Neutrophil (primary cell): ENCODE measurements at regions not wholly inside any gene's neighbourhood (a gene's known extent, or its start where the extent isn't known, plus 50 kb on each side); places are given as distances from the start of the nearest gene placed in this dataset.
"Not testable (repeated sequence)": the region's sequence is repeated elsewhere in the genome, so short reads cannot be mapped to it uniquely, and the experiment has no call there.

Experiments
- H3K27ac ChIP-seq: fragments of 200-600 bp; sonication (generic); 2 replicates; pipeline ENCODE4 v1.5.1; 2016; ENCODE audit warnings: mild to moderate bottlenecking, moderate library complexity
- H3K27me3 ChIP-seq: fragments of 200-600 bp; sonication (generic); 2 replicates; pipeline ENCODE4 v1.6.0; 2016; ENCODE audit warnings: mild to moderate bottlenecking
- H3K36me3 ChIP-seq: fragments of 200-600 bp; sonication (generic); 2 replicates; pipeline ENCODE4 v1.5.1; 2017
- H3K4me1 ChIP-seq, 2 experiments: fragments of 200-600 bp in 1 of 2; sonication (generic) in 1 of 2; 1 replicate in 1 of 2; 2 replicates in 1 of 2; pipeline versions ENCODE4 v1.5.1 to v1.6.1; 2013 to 2016; ENCODE audit warnings: low read depth in 1 of 2, low read length in 1 of 2, mild to moderate bottlenecking in 1 of 2, moderate library complexity in 1 of 2; ENCODE audit not compliant: control insufficient read depth in 1 of 2, insufficient read depth in 1 of 2
- H3K4me3 ChIP-seq, 2 experiments: fragments of 200-600 bp in 1 of 2; sonication (generic) in 1 of 2; 1 replicate in 1 of 2; 2 replicates in 1 of 2; pipeline ENCODE4 v1.5.1; 2013 to 2016; ENCODE audit warnings: low read depth in 1 of 2, low read length in 1 of 2, mild to moderate bottlenecking in 1 of 2, moderate library complexity in 1 of 2
- H3K9me3 ChIP-seq: fragments of 200-600 bp; sonication (generic); 2 replicates; pipeline ENCODE4 v1.5.1; 2016
- TF ChIP-seq, protein P1 (sequence below): fragments of 200-600 bp; sonication (generic); IDR thresholded peaks from 2 replicates; pipeline ENCODE4 v1.5.1; 2016; ENCODE audit warnings: antibody characterized with exemption

DNA sequence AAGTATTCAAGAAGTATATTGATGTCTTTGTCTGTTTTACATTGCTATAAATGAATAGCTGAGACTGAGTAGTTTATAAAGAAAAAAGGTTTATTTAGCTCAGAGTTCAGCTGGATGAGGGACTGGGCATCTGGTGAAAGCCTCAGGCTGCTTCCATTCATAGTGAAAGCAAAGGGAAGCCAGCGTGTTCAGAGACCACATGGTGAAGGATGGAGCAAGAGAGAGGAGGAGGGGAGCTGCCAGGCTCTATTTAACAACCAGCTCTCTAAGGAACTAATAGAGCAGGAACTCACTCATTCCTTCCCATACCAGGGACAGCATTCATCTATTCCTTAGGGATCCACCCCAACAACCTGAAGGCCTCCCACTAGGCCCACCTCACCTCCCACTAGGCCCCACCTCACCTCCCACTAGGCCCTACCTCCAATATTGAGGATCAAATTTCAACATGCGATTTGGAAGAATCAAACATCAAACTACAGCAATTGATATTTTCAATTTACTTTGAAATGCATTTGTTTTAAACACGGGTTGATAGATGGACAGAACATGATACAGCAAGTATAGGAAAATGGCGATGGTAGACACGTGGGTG is 167.5 kb upstream of the HES1 start:
- Histone ChIP-seq H3K4me3 (no peak overlapping the region), H3K27ac (no peak overlapping the region), H3K36me3 (no peaks in the 10 kb centered on the region), H3K9me3 (no peaks in the 10 kb centered on the region), H3K27me3 (peaks cover 88% of the 10 kb centered on the region), H3K4me1 (no peaks in the 10 kb centered on the region)
- TF ChIP-seq, protein P1, sequence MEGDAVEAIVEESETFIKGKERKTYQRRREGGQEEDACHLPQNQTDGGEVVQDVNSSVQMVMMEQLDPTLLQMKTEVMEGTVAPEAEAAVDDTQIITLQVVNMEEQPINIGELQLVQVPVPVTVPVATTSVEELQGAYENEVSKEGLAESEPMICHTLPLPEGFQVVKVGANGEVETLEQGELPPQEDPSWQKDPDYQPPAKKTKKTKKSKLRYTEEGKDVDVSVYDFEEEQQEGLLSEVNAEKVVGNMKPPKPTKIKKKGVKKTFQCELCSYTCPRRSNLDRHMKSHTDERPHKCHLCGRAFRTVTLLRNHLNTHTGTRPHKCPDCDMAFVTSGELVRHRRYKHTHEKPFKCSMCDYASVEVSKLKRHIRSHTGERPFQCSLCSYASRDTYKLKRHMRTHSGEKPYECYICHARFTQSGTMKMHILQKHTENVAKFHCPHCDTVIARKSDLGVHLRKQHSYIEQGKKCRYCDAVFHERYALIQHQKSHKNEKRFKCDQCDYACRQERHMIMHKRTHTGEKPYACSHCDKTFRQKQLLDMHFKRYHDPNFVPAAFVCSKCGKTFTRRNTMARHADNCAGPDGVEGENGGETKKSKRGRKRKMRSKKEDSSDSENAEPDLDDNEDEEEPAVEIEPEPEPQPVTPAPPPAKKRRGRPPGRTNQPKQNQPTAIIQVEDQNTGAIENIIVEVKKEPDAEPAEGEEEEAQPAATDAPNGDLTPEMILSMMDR = no peak

DNA sequence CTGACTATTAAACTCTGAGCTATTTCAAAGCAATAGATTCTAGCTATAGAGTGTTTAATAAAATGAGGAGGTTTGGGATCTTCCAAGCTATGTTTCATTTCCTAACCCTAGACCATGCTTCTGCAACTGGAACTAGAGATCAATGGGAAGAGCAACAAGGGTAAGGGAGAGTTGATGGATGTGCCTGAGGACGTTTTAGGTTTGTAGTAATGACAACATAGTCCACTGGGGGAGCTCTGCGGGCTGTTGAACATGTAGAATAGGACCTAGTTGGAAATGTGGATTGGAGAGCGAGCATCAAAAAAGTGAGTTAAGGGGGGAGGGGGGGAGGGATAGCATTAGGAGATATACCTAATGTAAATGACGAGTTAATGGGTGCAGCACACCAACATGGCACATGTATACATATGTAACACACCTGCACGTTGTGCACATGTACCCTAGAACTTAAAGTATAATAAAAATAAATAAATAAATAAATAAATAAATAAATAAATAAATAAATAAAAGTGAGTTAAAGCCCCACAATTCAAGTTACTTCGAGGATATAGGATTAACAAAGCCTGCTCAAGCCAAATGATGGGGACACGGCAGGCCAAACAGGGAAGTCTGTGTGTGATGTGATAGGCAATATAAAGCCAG is 165.7 kb upstream of the HES1 start:
- not testable (repeated sequence) for H3K27ac ChIP-seq, H3K36me3 ChIP-seq, H3K4me1 ChIP-seq, H3K9me3 ChIP-seq, H3K4me3 ChIP-seq
- peaks cover 88% of the 10 kb centered on the region for H3K27me3 ChIP-seq

DNA sequence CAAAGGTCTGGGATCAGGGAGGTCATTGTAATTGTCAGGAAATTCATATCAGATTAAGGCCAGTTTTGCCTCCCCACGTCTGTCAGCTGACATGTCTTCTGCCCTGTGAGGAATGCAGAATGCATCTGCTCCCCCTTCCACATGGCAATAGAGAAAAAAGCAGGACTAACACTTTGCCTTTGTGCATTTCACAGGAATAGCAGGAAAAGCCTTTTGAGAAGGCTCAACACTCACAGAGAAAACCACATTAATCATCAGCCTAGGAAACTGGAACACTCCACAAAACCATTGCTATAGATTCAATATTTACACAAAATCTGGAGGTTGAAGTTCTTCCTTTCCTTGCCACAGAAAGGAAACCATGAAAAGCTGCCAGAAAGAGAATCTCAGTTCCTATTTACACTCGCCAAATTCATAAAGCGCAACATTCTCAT is 165.2 kb upstream of the HES1 start:
- TF ChIP-seq, protein P1 = no peak
- Histone ChIP-seq H3K27ac (no peak overlapping the region), H3K36me3 (no peaks in the 10 kb centered on the region), H3K27me3 (peaks cover 88% of the 10 kb centered on the region), H3K9me3 (no peaks in the 10 kb centered on the region), H3K4me1 (no peaks in the 10 kb centered on the region), H3K4me3 (no peak overlapping the region)

DNA sequence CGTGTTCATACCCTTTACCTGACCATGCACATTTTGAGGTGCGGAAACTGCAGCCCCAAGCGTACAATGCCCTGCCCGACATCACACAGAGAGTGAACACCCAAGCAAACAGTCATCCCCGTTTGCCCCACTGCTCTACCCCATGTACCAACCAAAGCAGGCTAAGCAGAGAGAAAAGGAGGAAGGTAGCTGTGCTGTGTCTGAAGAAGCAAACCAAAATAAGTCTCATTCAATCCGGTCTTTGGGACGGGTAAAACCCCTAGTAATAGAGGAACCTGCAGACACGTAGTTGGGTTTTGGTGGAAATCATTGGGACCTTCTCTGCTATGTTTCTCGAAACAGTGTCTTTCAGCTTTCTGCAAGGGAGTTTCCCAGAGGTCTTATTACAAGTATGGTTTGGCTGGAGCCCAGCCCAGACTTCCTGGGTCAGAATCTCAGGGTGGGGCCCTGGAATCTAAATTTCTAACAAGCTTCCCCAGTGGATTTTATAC is 164.6 kb upstream of the HES1 start:
- H3K27me3 ChIP-seq = peaks cover 85% of the 10 kb centered on the region
- TF ChIP-seq, protein P1 = no peak
- no peaks in the 10 kb centered on the region for H3K9me3 ChIP-seq
- H3K27ac ChIP-seq = no peak overlapping the region
- H3K4me3 ChIP-seq = no peak overlapping the region
- H3K36me3 ChIP-seq = no peaks in the 10 kb centered on the region
- H3K4me1 ChIP-seq = no peaks in the 10 kb centered on the region

DNA sequence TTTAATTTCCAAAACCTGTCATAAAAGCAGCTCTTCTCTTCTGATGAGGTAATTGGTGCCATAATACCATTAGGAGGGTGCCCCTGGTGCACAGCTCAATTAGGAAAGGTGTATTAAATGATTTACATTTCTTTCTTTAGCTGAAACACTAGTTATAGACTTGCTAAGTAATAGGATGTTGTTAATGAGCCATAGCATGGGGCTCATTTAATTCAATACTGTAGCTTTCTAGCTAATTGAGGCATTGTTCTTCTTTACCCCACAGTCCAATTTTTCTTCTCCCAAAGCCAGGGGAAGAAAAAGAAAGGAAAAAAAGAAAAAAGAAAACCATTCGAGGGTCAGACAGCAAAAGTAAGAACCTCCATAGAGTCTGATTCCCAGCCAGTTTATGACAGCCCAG is 164.0 kb upstream of the HES1 start:
- Histone ChIP-seq H3K9me3 (no peaks in the 10 kb centered on the region), H3K27me3 (peaks cover 81% of the 10 kb centered on the region), H3K4me1 (no peaks in the 10 kb centered on the region), H3K27ac (no peak overlapping the region), H3K36me3 (no peaks in the 10 kb centered on the region), H3K4me3 (no peak overlapping the region)
- TF ChIP-seq, protein P1 = no peak

DNA sequence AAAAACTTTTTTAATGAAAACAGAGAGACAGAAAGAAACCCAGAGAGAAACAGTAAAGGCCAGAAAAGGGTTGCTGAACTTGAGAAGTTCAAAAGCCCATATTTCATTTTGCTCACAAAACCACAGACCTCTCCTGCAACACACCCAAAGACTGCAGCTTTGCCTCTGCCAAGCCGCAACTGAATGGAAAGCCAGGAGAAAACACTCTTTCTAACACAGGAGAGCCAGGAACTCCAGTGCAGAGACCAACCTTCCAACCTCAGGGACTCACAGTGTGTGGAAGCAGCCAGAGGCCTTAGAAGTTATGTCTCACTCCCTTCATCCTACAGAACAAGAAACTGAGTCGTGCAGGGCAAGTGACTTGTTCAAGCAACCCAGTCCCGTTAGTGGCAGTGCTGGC is 163.1 kb upstream of the HES1 start:
- Histone ChIP-seq H3K4me1 (no peaks in the 10 kb centered on the region), H3K36me3 (no peaks in the 10 kb centered on the region), H3K4me3 (no peak overlapping the region), H3K27ac (no peak overlapping the region), H3K27me3 (peaks cover 74% of the 10 kb centered on the region), H3K9me3 (no peaks in the 10 kb centered on the region)
- TF ChIP-seq, protein P1 = no peak
